HG02973 (cell line): ENCODE measurements at regions not wholly inside any gene's neighbourhood (a gene's known extent, or its start where the extent isn't known, plus 50 kb on each side); places are given as distances from the start of the nearest gene placed in this dataset.

Source experiments
- ATAC-seq: cut with Tn5 transposase; IDR thresholded peaks from one replicate; pipeline ENCODE4 v1.9.1; 2021; ENCODE audit warnings: moderate library complexity; ENCODE audit not compliant: unreplicated experiment

DNA sequence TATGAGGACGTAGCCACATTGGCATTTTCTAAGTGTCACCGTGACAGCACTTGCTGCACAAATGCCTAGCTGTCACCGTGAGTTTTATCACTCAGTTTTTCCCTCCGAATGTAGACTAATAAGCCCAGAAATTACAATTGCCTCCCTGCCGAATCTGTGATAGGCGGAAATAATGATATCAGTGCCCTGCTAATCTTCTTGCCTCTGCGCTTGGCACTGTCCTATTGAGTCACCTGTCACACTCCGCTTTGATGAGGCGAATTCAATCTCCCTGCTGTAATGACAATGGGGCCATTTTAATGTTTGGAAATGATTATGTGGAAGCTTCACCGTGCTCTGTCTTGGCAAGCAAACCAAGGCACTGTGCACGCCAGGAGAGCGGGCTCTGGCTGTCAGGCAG is 112.8 kb downstream of the LINC00237 start:
- no peak for ATAC-seq

DNA sequence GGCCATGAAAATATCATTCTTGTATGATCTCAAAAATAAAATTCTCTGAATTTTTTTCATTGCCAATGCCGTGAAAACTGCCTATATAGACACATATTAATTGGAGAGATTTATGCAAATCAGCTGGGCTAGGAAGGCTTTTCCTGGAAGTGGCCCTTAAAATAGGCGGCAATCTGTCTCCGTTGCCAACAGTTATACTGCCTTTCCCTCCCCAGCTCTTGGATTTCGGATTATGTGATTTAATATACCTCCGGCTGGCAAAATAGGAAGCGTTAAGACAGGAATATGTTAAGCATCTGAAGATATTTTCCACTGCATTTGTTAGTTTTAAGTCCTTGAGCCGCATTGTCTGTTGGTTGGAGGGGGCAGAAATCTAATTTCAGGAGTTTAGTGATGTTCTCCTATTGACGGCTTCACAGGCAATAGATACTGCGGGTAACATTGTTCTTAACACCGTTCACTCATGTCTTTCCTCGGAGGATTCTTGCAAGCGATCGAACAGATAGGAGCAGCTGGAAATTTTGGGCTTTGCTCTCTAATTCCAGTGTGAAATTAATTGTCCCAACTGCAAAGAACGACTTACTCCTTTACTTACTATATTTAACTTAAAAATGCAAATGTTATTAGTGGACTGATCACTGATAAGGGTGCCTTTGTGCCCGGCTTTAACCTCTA is 113.3 kb downstream of the LINC00237 start:
- ATAC-seq = no peak

GRCh38 chr20:20992277-20992676 is 113.9 kb downstream of the LINC00237 start:
- ATAC-seq = no peak

- no peak for ATAC-seq
Observed at GRCh38 chr20:20989081-20989480, 117.1 kb downstream of the LINC00237 start.

GRCh38 chr20:20979934-20980333 is 126.2 kb downstream of the LINC00237 start:
- ATAC-seq = no peak

DNA sequence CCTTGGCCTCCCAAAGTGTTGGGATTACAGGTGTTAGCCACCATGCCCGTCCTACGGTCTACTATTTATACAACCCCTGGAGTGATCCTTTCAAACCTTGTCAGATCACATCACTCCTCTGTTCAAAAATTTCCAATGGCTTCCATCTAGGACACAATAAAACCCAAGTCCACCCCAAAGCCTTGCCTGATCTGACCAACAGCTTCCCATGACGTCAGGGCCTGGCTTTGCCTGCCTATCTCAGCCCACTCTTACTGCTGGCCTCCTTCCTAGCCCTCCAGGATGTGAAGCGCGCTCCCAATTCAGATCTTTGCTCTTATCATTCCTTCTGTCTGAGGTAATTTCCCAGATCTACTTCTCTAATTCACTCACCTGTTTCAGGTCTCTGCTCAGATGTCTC is 128.4 kb downstream of the LINC00237 start:
- ATAC-seq = no peak

DNA sequence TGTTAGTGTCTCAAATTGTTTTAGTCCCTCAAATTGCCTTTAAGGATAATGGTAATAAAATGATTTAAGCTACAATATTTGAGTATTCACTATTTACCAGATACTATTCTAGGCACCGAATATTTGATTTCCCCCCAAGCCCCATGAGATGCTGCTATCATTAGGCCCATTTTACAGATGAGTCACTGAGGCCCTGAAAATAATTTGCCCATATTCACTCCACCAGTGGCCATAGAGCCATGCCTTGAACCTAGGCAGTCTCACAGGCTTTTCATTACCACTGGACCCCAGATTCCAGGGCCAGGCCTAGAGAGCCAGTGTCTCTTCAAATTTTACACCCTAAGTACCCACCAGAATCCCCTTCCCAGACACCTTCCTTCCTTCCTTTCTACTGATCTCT is 133.7 kb downstream of the LINC00237 start:
- no peak for ATAC-seq

GRCh38 chr20:20971810-20972209 is 134.3 kb downstream of the LINC00237 start:
- ATAC-seq = no peak

DNA sequence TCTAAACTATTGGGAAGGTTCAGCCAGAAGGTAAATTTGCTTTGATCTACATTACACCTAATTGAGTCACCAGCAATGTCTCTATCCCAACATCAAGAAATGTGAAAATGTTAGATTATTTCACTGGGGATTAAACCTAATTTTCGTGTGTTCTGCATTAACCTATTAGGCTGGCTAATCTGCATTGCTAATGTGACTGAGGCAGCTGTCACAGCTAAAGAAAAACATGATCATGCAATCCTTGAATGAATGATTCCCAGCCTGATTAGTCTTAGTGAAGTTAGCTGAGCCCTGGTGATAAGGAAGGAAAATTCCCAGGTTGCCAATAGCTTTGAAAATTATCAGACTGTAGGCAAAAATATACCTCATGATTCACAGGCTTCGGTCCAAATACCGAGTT is 135.3 kb downstream of the LINC00237 start:
- ATAC-seq = no peak

- no peak for ATAC-seq
Observed at GRCh38 chr20:20969701-20970280, 136.4 kb downstream of the LINC00237 start.

GRCh38 chr20:20967564-20968184 is 138.5 kb downstream of the LINC00237 start:
- ATAC-seq = no peak

- ATAC-seq = no peak
Observed at GRCh38 chr20:20966171-20966570, 140.0 kb downstream of the LINC00237 start.

GRCh38 chr20:20959031-20959755 is 147.0 kb downstream of the LINC00237 start:
- no peak for ATAC-seq

DNA sequence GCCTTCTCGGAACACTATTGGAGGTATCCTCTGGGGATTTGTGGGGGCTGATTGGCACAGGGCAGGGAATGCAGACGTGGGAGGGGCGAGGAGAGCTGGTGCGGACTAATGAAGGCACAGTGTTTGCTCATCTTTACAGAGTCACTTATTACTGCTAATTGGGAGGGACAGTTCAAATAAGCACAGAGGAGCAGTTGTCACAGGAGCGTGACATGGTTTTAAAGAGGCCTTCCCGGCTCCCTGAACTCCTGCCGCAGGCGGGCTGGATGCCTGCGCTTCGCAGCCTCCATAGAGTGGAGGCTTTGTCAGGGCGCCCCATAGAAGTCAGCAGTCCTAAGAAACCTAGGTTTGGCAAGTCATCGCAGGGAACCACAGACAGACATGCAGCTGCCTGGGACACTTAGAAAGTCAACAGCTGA is 149.6 kb downstream of the LINC00237 start:
- ATAC-seq = no peak

GRCh38 chr20:20955892-20956291 is 150.3 kb downstream of the LINC00237 start:
- no peak for ATAC-seq

GRCh38 chr20:20953738-20954618 is 152.2 kb downstream of the LINC00237 start:
- ATAC-seq = no peak

- ATAC-seq = no peak
Observed at GRCh38 chr20:20950620-20951019, 155.5 kb downstream of the LINC00237 start.

DNA sequence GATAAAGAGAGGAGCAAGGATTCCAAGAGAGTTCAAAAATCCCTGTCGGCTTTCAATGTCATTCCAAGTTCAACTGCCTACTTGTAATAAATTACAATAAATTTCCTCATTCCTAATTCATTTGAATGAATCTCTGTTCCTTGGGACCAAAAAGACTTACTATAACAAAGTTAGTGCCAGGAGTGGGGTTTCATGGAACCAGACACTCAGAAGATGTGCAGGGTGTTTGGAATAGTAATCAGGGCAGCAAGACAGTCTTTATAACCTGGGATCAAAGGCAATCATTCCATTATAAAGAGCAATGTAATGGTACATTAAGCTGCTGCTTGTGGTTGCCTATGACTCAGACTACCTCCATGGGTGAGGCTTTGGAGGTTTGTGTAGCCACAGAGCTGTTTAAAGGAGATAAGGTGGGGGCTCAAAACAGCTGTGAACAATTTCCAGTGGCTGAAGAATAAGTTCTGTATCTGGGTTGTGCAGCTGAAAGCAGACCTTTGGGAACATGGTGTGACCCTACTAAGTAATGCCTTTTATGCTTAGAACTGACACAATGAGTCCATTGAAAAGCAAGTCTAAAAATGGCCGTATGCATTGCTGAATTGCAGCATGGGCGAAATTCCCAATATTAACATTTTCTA is 159.9 kb downstream of the LINC00237 start:
- ATAC-seq = no peak

DNA sequence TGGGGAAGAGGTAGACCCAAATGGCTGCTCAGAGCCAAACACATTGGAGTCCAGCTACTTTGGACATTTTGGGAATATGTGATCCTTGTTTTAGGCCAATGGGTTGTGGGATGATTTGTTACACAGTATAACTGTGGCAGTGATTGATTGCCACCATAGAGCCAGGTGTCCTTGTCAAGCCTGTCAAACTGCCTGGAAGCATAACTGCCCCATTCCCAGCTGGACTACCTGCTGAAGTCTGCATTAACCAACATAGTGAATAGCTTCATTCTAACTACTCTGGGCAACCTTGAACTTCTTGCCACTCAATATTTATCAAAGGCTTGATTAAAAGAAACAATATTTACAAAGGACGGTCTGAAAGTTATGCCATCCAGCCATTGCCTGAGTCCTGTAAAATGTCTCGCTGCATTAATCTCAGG is 164.7 kb downstream of the LINC00237 start:
- ATAC-seq = no peak

DNA sequence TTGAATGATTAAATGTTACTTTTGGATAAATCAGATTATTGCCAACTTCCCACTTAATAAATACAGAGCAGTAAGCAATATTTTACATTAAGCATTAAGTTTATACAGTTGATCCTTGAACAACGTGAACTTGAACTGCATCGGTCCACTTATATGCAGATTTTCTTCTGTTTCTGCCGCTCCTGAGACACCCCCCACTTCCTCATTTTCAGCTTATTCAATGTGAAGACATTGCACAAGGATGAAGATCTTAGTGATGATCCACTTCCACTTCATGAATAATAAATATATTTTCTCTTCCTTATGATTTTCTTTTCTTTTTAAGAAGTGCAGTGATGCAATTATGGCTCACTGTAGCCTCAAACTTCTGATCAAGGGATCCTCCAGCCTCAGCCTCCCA is 167.2 kb downstream of the LINC00237 start:
- no peak for ATAC-seq
